ENCODE measurements at regions not wholly inside any gene's neighbourhood (a gene's known extent, or its start where the extent isn't known, plus 50 kb on each side); places are given as distances from the start of the nearest gene placed in this dataset.

DNA sequence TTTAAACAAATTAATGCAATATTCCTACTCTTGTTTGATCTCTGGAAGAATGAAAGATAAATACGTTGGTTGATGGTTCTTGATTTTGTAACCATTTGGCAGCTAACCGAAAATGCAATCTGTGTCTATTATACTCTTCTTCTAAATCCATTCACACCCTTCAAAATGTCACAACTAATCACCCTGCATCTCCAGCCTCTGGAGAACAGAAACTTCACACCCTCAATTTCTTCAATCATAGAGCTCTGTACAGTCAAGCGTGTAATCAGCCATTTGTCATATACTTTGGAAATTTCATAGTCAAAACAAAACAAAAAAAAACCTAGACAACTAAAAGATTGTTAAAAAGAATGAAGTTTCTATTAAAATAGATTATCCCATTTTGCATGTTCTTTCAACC lies 1482.3 kb upstream of the LRRTM1 start:
- DNase-seq, result no peak

- DNase-seq, result no peak
These were observed 1462.8 kb upstream of the LRRTM1 start for GRCh38 chr2:81767187-81767912.

DNA sequence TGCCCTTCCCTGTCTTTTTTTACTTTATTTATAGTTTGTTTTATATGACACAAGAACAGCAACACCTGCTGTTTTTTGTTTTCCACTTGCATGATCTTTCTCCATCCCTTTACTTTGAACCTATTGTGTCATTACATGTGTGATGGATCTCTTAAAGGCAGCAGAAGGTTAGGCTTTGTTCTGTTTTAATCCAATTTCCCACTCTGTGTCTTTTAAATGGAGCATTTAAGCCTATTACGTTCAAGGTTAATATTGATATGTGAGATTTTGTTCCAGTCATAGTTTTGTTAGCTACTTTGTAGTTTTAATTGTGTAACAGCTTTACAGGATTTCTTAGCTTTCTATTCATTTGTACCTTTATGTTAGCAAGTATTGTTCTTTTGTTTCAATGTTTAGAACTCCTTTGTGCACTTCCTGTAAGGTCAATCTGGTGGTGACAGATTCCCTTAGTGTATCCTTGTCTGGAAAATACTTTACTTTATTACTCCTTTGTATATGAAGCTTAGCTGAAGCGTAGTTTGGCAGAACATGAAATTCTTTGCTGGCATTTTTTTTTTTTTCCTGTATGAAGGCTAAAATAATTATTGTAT lies 1443.0 kb upstream of the LRRTM1 start:
- DNase-seq, result no peak

GRCh38 chr2:81739966-81740365 lies 1435.4 kb upstream of the LRRTM1 start:
- no peak for DNase-seq

- DNase-seq, result no peak
These were observed 1430.4 kb upstream of the LRRTM1 start for GRCh38 chr2:81734981-81735380.

DNA sequence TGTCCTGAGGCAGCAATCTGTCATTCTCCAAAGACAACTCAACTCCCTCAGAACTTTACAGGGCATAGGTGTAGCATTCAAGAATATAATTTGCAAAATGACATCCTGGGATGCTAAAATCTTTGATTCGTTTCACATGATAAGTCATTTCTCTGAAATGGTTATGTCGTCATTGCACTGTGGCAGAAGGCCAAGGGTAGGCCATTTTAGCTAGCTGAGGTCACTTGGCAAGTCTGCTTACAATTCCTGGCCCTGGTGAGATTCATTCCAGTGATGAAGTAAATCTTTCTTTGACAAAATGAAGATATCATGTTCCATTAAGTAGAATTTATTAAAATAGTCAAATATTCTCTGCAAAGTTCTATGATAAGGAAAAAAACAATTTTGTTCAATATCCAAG lies 1410.3 kb upstream of the LRRTM1 start:
- DNase-seq, result no peak

DNA sequence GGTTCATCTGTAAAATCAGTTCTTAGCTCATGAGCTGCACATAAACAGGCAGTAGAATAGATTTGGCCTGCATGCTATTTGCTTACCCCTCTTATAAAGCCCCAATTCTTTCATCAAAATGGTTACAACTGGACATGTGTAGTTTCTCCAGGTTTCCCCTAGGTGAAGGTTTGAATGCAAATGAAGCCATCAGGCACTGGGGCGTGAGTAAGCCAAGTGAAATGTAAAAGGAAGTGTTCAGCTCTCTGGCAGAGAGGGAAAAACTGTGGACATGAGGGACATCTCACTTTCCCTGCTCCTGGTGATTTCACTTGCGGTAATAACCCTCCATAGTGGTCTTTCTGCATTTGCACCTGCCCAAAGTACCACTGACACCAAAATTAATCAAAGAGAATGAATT lies 1402.3 kb upstream of the LRRTM1 start:
- DNase-seq, result no peak

DNA sequence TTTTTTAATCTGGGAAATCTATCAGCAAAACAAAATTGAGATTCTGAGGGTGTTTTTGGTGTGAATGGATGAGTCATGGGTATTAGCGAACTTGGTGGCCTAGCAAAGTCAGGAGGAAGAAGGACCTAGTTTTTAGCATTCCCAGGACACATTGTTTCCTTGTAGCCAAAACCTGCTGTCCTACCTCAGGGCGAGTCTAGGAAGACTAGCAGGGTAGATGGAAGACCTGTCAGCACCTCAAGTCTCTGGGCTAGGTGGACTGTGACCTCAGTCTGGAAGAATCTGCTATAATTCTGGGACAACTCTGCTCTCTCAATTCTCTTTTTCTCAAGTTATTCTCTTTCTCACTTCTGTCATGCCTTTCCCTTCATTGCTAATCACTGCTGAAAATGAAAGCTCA lies 1399.3 kb upstream of the LRRTM1 start:
- DNase-seq, result no peak

DNA sequence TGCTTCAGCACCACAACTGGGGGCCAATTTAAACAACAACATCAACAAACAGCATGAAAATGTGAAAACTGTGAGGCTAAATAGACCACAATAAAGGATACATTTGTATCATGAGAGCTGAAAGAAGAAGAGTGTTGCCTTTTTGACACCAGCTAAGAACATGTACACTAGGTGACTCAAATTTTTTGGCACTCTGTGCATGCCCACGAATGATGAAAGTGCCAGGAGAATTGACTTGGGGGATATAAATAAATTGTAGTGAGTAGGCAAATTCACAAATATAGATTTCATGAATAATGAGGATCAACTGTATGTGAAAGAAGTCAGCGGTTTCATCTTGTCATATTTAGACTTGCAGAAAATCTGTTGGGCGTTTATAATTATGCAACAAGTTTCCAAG lies 1388.0 kb upstream of the LRRTM1 start:
- DNase-seq, result no peak

- no peak for DNase-seq
These were observed 1371.1 kb upstream of the LRRTM1 start for GRCh38 chr2:81675641-81676040.

DNA sequence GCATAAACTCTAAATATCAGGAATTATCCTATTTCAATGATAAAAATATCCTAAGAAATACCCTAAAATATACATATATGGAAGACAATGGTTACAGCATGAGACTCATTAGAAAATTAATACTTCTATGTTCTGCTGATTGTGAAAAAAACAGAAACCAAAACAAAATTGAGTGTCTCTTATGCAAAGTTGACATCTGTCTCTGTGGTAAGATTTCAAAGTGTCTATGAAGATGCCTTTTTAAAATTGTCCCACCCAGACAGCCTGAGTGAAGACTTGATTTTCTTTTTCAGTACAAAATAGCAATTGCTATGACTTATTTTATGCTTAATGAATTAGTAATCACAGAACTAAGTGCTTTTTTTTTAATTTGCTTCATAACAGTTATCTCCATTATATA lies 1368.4 kb upstream of the LRRTM1 start:
- no peak for DNase-seq

DNA sequence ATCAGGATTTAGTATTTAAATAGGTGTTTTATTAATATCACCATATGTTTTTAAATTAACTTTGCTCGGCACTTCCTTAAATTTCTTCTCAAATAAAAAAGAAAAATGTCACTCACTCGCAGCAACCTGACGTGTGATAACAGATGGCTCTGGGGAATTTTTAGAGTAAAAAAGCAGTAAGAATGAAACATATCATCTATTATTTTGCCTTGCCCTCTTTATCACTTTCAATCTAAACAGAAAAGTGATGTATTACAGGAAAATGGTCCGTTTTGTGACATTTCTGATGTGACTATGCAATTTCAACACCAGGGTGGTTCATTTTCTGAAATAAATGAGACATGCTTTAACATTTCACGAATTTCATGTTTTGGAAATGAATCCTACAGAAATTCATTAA lies 1368.0 kb upstream of the LRRTM1 start:
- DNase-seq, result no peak

GRCh38 chr2:81670885-81671284 lies 1366.3 kb upstream of the LRRTM1 start:
- no peak for DNase-seq

DNA sequence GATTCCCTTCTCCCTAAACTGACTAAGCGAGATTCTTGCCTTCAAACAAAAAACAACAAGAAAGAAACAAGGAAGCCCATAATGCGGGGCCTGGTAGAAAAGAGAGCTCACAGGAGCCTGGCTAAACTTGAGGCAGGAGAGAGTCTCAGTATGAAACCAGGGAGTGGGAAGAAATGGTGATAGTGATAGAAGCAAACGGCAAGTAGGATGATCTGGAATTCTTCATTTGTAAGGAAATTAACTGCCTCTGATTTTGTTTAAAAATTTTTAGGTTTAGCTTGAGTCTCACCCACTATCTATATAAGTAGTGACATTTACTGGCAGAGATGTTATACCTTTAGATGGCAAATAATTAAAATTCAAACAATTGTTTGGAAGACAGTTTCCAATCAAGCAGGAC lies 1356.5 kb upstream of the LRRTM1 start:
- no peak for DNase-seq

DNA sequence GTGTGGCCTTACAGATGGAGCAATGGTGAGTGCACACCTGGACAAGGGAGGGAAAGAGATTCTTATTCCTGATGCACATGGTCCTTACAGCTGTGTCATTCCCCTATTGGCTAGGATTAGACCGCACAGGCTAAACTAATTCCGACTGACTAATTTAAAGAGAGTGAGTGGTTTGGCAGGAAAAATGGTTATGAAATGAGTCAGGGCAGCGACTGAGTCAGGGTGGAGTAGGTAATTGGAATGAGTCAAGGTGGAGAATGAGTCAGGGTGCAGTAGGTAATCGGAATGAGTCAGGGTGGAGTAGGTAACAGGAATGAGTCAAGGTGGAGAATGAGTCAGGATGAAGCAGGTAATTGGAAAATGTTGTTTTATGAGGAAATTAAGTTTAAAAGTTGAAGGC lies 1353.7 kb upstream of the LRRTM1 start:
- no peak for DNase-seq

GRCh38 chr2:81650048-81650971 lies 1345.8 kb upstream of the LRRTM1 start:
- no peak for DNase-seq

DNA sequence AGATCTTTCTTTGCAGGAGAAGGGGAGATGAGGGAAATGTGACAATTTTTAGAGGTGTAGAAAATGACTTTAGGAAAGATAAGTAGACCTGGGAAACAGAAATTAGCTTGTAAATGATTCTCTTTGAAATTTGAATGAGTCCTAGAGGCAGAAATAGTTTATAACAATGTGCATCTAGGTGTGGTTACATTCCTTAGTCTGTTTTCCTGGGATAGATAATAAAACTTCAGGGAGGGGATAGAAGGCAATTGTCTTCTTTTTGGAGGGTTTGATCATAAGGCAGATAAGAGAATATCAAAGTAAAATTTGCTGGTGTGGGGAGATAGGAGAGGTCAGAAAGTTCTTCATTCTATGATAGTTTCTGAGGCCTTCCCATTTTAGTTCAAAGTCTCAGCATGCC lies 1344.3 kb upstream of the LRRTM1 start:
- no peak for DNase-seq

- DNase-seq, result no peak
These were observed 1343.8 kb upstream of the LRRTM1 start for GRCh38 chr2:81648370-81648769.

DNA sequence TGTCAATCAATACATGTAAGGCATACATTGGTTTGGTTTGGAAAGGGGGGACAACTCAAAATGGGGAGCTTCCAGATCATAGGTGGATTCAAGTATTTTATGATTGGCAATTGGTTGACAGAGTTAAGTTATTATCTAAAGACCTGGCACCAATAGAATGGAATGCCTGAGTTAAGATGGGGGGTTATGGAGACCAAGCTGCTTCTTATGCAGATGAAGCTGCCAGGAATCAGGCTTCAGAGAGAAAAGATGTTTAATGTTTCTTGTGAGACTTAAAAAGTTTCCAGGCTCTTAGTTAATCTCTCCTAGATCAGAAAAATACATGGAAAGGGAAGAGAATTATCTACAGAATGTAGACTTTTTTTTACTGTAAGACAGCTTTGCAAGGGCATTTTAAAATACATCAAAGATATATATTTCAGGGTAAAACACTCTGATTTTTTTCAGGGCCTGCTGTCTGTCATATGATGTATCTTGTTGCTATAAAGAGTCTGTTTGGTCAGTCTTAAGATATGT lies 1343.2 kb upstream of the LRRTM1 start:
- DNase-seq, result no peak

GRCh38 chr2:81645745-81646301 lies 1341.3 kb upstream of the LRRTM1 start:
- DNase-seq, result no peak

- DNase-seq, result no peak
These were observed 1339.6 kb upstream of the LRRTM1 start for GRCh38 chr2:81644189-81644588.

GRCh38 chr2:81624825-81625224 lies 1320.3 kb upstream of the LRRTM1 start:
- no peak for DNase-seq

GRCh38 chr2:81600088-81600487 lies 1295.5 kb upstream of the LRRTM1 start:
- DNase-seq, result no peak
